Fibroblast of villous mesenchyme (primary cell): ENCODE measurements at regions not wholly inside any gene's neighbourhood (a gene's known extent, or its start where the extent isn't known, plus 50 kb on each side); places are given as distances from the start of the nearest gene placed in this dataset.

Experiments used
- DNase-seq: peaks from one replicate; pipeline ENCODE4 v3.0.0-alpha.2; 2010; ENCODE audit warnings: low read depth
- H3K4me3 ChIP-seq: 2 replicates; pipeline ENCODE4 v1.5.1; 2011; ENCODE audit warnings: low read depth, mild to moderate bottlenecking, low read length
- TF ChIP-seq, protein P1 (sequence below): IDR thresholded peaks from 2 replicates; pipeline ENCODE4 v1.5.1; 2012; ENCODE audit warnings: low read depth, mild to moderate bottlenecking, low read length; ENCODE audit not compliant: insufficient read depth

DNA sequence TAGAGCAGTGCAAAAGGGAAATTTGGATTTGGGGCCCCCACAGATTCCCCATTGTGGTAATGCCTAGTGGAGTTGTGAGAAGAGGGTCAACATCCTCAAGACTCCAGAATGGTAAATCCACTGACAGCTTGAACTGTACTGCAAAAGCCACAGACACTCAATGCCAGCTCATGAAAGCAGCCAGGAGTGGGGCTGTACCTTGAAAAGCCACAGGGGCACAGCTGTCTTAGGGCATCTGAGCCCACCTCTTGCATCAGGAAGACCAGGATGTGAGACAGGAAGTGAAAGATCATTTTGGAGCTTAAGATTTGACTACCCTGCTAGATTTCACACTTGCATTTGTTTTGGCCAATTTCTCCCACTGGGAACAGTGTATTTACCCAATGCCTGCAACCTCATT, 1548.9 kb upstream of the PCDH20 start:
- no peak overlapping the region for H3K4me3 ChIP-seq
- TF ChIP-seq, protein P1, sequence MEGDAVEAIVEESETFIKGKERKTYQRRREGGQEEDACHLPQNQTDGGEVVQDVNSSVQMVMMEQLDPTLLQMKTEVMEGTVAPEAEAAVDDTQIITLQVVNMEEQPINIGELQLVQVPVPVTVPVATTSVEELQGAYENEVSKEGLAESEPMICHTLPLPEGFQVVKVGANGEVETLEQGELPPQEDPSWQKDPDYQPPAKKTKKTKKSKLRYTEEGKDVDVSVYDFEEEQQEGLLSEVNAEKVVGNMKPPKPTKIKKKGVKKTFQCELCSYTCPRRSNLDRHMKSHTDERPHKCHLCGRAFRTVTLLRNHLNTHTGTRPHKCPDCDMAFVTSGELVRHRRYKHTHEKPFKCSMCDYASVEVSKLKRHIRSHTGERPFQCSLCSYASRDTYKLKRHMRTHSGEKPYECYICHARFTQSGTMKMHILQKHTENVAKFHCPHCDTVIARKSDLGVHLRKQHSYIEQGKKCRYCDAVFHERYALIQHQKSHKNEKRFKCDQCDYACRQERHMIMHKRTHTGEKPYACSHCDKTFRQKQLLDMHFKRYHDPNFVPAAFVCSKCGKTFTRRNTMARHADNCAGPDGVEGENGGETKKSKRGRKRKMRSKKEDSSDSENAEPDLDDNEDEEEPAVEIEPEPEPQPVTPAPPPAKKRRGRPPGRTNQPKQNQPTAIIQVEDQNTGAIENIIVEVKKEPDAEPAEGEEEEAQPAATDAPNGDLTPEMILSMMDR = no peak
- DNase-seq = no peak

DNA sequence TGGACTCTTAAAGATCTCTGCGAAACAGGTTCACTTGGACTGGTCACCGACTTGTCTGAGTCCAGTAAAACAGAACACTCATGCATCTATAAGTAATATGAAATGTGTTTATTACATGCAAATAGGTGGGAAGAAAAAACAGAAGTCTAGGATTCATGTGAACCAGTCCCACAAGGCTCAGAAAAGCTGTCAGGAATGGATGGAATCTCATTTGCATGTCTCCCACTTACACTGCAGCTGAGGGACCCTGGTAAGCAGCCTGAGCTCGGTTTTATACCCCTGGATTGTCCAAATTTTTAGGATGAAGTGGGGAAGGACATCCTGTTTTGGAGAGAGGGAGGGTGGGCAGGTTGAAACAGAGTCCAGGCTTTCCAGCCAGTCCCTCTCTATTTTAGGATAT, 1545.1 kb upstream of the PCDH20 start:
- no peak overlapping the region for H3K4me3 ChIP-seq
- TF ChIP-seq, protein P1 = no peak
- DNase-seq = no peak

DNA sequence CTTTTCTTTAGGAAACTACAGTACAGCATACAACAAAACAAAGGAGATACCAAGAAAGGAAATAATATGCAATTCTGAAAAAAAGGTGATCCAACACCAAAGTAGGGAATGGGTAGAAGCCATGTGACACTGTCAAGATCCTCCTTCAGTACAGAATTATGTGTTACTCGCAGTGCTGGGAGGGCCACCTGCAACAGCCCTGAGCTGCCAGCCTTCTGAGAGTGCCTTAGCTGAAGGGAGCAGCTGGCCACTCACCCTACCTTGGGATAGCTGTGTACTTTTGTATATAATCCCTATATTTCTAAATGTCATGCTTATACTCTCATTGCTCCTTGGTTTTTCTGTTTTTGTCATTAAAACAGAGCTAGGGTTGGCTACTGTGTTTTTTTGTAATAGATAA, 1518.2 kb upstream of the PCDH20 start:
- DNase-seq = no peak
- no peak overlapping the region for H3K4me3 ChIP-seq
- TF ChIP-seq, protein P1 = no peak

DNA sequence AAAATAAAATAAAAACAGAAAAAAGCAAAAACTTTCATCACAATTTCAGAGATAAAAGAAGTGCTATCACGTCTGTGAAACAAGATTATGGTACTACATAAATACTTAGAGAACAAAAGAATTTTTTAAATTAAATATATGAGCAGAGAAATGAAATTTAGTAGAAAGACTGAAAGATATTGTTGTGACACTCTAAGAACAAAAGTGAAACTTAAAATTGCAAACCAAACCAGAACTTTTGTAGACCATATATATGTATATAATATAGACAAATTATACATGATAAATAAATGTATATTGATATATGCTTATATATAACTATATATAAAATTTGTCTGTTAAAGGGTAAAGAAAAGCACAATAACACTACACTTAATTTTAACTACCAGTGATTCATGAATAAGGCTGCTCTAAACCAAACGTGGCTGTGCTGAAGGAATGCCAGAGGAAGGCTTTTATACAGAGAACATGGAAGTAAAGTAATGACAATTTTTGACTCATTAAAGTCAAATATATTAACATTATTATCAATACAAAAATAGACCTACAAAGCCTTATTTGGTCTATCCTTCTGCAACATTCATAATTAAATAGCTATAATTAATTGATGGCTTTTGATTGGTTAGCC, 1516.7 kb upstream of the PCDH20 start:
- TF ChIP-seq, protein P1 = no peak
- peak; percentile 18 for DNase-seq
- H3K4me3 ChIP-seq = no peak overlapping the region

DNA sequence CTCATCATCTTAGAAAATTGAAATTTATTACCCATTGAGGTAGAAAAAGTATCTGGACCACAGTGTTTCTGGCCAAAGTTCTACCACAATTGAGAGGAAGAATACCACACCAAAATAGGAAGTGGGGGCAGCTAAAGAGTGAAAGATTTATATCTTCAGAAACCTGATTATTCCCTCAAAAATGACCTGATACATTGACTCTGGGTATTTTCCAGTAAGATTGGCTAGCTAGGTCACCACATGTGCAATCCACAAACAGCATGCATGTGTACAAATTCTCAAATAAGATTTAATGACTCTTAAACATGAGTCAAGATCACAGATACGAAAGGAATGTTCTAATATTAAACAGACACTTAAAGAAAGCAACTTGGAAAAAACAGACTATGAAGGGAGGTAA, 1516.2 kb upstream of the PCDH20 start:
- peak; percentile 51 for DNase-seq
- TF ChIP-seq, protein P1 = no peak
- H3K4me3 ChIP-seq = no peak overlapping the region

DNA sequence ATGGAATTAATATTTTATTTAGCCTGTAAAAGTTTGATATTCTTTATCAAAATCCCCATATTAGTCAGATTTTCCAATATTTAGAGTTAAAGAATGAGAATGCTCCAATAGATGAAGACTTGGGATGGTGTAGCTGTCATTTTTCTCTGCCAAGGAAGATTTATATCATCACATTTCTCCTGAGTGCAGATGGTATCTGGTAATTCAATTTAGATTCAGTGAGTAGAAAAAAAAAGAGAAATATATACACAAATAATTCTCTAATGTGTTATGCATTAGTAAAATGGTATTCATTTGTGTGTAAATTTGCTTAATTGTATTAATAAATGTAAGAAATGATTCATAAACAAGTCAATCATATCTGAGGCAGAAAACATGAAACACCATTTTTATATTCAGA, 1508.7 kb upstream of the PCDH20 start:
- no peak for DNase-seq
- H3K4me3 ChIP-seq = no peak overlapping the region
- TF ChIP-seq, protein P1 = no peak

DNA sequence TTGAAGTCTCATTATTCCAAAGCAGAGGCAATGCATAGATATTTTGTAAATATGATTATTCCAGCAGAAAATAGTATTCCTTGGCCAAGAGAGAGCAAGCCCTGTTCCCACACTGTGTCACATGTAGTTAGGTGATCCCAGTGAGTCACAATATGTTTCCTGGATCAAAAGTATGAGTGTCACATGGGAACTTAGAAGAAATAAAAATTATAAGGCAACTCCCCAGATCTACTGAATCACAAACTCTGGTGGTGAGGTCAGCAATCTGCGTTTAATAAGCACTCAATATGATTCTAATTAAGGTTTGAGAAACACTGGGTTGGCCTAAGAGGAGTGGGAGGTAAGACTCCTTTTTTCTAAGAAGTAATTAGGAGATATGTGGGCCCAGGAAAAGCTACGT, 1504.5 kb upstream of the PCDH20 start:
- H3K4me3 ChIP-seq = no peak overlapping the region
- peak; percentile 42 for DNase-seq
- TF ChIP-seq, protein P1 = no peak
